GM19023 (cell line): ENCODE measurements at regions not wholly inside any gene's neighbourhood (a gene's known extent, or its start where the extent isn't known, plus 50 kb on each side); places are given as distances from the start of the nearest gene placed in this dataset.

Experiments used
- ATAC-seq: cut with Tn5 transposase; IDR thresholded peaks from one replicate; pipeline ENCODE4 v1.9.1; 2021; ENCODE audit warnings: mild to moderate bottlenecking, moderate library complexity; ENCODE audit not compliant: unreplicated experiment

- no peak for ATAC-seq
Measured at GRCh38 chr5:97388794-97389193, 205.7 kb upstream of the RIOK2 start.

GRCh38 chr5:97400537-97400936 lies 217.5 kb upstream of the RIOK2 start:
- no peak for ATAC-seq

- ATAC-seq: no peak
Measured at GRCh38 chr5:97405941-97406340, 222.9 kb upstream of the RIOK2 start.

- ATAC-seq: no peak
Measured at GRCh38 chr5:97406946-97407676, 224.1 kb upstream of the RIOK2 start.

GRCh38 chr5:97408331-97408730 lies 225.3 kb upstream of the RIOK2 start:
- no peak for ATAC-seq

GRCh38 chr5:97412959-97413358 lies 229.9 kb upstream of the RIOK2 start:
- ATAC-seq: no peak

GRCh38 chr5:97417986-97418385 lies 234.9 kb upstream of the RIOK2 start:
- ATAC-seq: no peak

GRCh38 chr5:97418462-97418861 lies 235.4 kb upstream of the RIOK2 start:
- ATAC-seq: no peak

GRCh38 chr5:97420646-97421045 lies 237.6 kb upstream of the RIOK2 start:
- ATAC-seq: no peak

- no peak for ATAC-seq
Measured at GRCh38 chr5:97422678-97423077, 239.6 kb upstream of the RIOK2 start.

- ATAC-seq: no peak
Measured at GRCh38 chr5:97425511-97425910, 242.5 kb upstream of the RIOK2 start.

GRCh38 chr5:97427235-97427634 lies 244.2 kb upstream of the RIOK2 start:
- ATAC-seq: no peak

- ATAC-seq: no peak
Measured at GRCh38 chr5:97434021-97434420, 251.0 kb upstream of the RIOK2 start.

GRCh38 chr5:97436405-97436804 lies 253.4 kb upstream of the RIOK2 start:
- no peak for ATAC-seq

GRCh38 chr5:97443740-97444139 lies 260.7 kb upstream of the RIOK2 start:
- no peak for ATAC-seq

- no peak for ATAC-seq
Measured at GRCh38 chr5:97449172-97449571, 266.1 kb upstream of the RIOK2 start.

- no peak for ATAC-seq
Measured at GRCh38 chr5:97452646-97453045, 269.6 kb upstream of the RIOK2 start.

- no peak for ATAC-seq
Measured at GRCh38 chr5:97453263-97453662, 270.2 kb upstream of the RIOK2 start.

GRCh38 chr5:97454015-97454414 lies 271.0 kb upstream of the RIOK2 start:
- ATAC-seq: no peak

GRCh38 chr5:97455996-97456395 lies 272.9 kb upstream of the RIOK2 start:
- ATAC-seq: no peak

- peak; percentile 69 for ATAC-seq
Measured at GRCh38 chr5:97458851-97459250, 275.8 kb upstream of the RIOK2 start.

- no peak for ATAC-seq
Measured at GRCh38 chr5:97471951-97472350, 288.9 kb upstream of the RIOK2 start.

GRCh38 chr5:97475847-97476246 lies 292.8 kb upstream of the RIOK2 start:
- ATAC-seq: no peak
